Stimulated activated naive CD8-positive, alpha-beta T cell treated with anti-CD3 and anti-CD28 coated beads, Interleukin-15, Interleukin-2, amounts not matched to agents 100 ng/mL and 50 ng/mL, for 24 hours (primary cell): ENCODE measurements at regions not wholly inside any gene's neighbourhood (a gene's known extent, or its start where the extent isn't known, plus 50 kb on each side); places are given as distances from the start of the nearest gene placed in this dataset.
"Not testable (repeated sequence)": the region's sequence is repeated elsewhere in the genome, so short reads cannot be mapped to it uniquely, and the experiment has no call there.

Experiments
- H3K27ac Mint-ChIP-seq: one replicate; pipeline ENCODE4 v1.8.0; 2021; ENCODE audit warnings: mild to moderate bottlenecking, mixed read lengths
- H3K27me3 Mint-ChIP-seq: one replicate; pipeline ENCODE4 v1.8.0; 2021; ENCODE audit warnings: mixed read lengths
- H3K36me3 Mint-ChIP-seq: one replicate; pipeline ENCODE4 v1.8.0; 2021; ENCODE audit warnings: low read depth, mixed read lengths
- H3K4me1 Mint-ChIP-seq: one replicate; pipeline ENCODE4 v1.8.0; 2021; ENCODE audit warnings: low read depth, mixed read lengths
- H3K4me3 Mint-ChIP-seq: one replicate; pipeline ENCODE4 v1.8.0; 2021; ENCODE audit warnings: mild to moderate bottlenecking, mixed read lengths
- H3K9me3 Mint-ChIP-seq: one replicate; pipeline ENCODE4 v1.8.0; 2021; ENCODE audit warnings: mixed read lengths

GRCh38 chr3:153221748-153222162 lies 59.7 kb downstream of the RAP2B start:
- H3K4me1 Mint-ChIP-seq, result peaks cover 55% of the 10 kb centered on the region
- H3K27ac Mint-ChIP-seq, result peak overlapping the region; percentile 85
- H3K4me3 Mint-ChIP-seq, result peak overlapping the region; percentile 78
- no peaks in the 10 kb centered on the region for H3K36me3 Mint-ChIP-seq
- H3K27me3 Mint-ChIP-seq, result no peaks in the 10 kb centered on the region
- peaks cover 7% of the 10 kb centered on the region for H3K9me3 Mint-ChIP-seq

GRCh38 chr3:153226877-153227276 lies 64.9 kb downstream of the RAP2B start:
- H3K9me3 Mint-ChIP-seq, H3K36me3 Mint-ChIP-seq: not testable (repeated sequence)

GRCh38 chr3:153230427-153230826 lies 68.4 kb downstream of the RAP2B start:
- not testable (repeated sequence) for H3K27me3 Mint-ChIP-seq, H3K9me3 Mint-ChIP-seq, H3K4me1 Mint-ChIP-seq, H3K36me3 Mint-ChIP-seq, H3K27ac Mint-ChIP-seq, H3K4me3 Mint-ChIP-seq

More at GRCh38 chr3:153226877-153227276, 64.9 kb downstream of the RAP2B start:
- not testable (repeated sequence) for H3K27me3 Mint-ChIP-seq, H3K4me3 Mint-ChIP-seq, H3K27ac Mint-ChIP-seq
- H3K4me1 Mint-ChIP-seq, result peaks cover 20% of the 10 kb centered on the region

DNA sequence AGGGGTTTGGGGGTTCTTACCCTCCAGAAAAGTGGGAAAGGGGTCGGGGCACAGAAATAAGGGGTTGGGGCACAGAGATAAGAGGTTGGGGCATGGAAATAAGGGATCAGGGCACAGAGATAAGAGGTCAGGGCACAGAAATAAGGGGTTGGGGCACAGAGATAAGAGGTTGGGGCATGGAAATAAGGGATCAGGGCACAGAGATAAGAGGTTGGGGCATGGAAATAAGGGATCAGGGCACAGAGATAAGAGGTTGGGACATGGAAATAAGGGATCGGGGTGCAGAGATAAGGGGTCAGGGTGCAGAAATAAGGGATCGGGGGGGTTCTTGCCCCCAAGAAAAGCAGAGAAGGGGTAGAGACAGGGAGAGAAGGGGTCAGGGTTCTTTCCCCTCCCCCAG lies 69.2 kb downstream of the RAP2B start:
- H3K4me1 Mint-ChIP-seq, H3K9me3 Mint-ChIP-seq, H3K27me3 Mint-ChIP-seq, H3K36me3 Mint-ChIP-seq, H3K27ac Mint-ChIP-seq, H3K4me3 Mint-ChIP-seq: not testable (repeated sequence)

- H3K9me3 Mint-ChIP-seq, H3K4me1 Mint-ChIP-seq, H3K27me3 Mint-ChIP-seq, H3K27ac Mint-ChIP-seq, H3K4me3 Mint-ChIP-seq, H3K36me3 Mint-ChIP-seq: not testable (repeated sequence)
These were observed 70.2 kb downstream of the RAP2B start for GRCh38 chr3:153232050-153232752.

DNA sequence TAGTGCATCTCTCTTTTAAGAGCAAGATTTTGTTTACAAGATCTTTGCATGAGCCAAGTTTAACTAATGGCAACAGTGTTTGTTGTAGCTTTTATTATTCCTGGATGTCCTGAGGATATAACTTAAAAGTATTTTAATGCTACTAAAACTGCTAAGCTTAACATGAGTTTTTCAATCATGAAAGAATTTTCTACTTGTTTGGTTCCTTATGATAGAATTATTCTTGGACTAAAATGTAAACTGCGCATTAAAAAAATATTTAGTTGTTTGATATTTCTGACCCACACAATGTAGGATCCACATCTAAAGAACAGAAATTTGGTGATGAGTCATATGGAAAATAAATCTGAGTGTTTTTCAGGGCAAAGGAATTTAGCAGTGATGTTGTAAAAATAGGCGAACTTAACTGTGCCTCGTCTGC lies 70.8 kb downstream of the RAP2B start:
- Mint-ChIP-seq H3K9me3 (no peaks in the 10 kb centered on the region), H3K36me3 (no peaks in the 10 kb centered on the region), H3K27me3 (no peaks in the 10 kb centered on the region), H3K4me1 (no peaks in the 10 kb centered on the region), H3K4me3 (no peak overlapping the region), H3K27ac (no peak overlapping the region)

GRCh38 chr3:153233986-153234385 lies 72.0 kb downstream of the RAP2B start:
- no peaks in the 10 kb centered on the region for H3K27me3 Mint-ChIP-seq
- no peaks in the 10 kb centered on the region for H3K36me3 Mint-ChIP-seq
- H3K4me3 Mint-ChIP-seq, result no peak overlapping the region
- H3K4me1 Mint-ChIP-seq, result no peaks in the 10 kb centered on the region
- H3K27ac Mint-ChIP-seq, result no peak overlapping the region
- H3K9me3 Mint-ChIP-seq, result no peaks in the 10 kb centered on the region

- Mint-ChIP-seq H3K4me1 (peaks cover 9% of the 10 kb centered on the region), H3K9me3 (no peaks in the 10 kb centered on the region), H3K27me3 (no peaks in the 10 kb centered on the region), H3K4me3 (no peak overlapping the region), H3K36me3 (peaks cover 8% of the 10 kb centered on the region), H3K27ac (no peak overlapping the region)
These were observed 80.9 kb downstream of the RAP2B start for GRCh38 chr3:153242896-153243295.

- Mint-ChIP-seq H3K4me1 (peaks cover 19% of the 10 kb centered on the region), H3K36me3 (peaks cover 8% of the 10 kb centered on the region), H3K27ac (no peak overlapping the region), H3K9me3 (no peaks in the 10 kb centered on the region), H3K4me3 (no peak overlapping the region), H3K27me3 (no peaks in the 10 kb centered on the region)
These were observed 82.9 kb downstream of the RAP2B start for GRCh38 chr3:153244961-153245360.

GRCh38 chr3:153245661-153246060 lies 83.6 kb downstream of the RAP2B start:
- Mint-ChIP-seq H3K27me3 (no peaks in the 10 kb centered on the region), H3K36me3 (peaks cover 8% of the 10 kb centered on the region), H3K4me3 (no peak overlapping the region), H3K4me1 (peaks cover 26% of the 10 kb centered on the region), H3K27ac (no peak overlapping the region), H3K9me3 (no peaks in the 10 kb centered on the region)

- peaks cover under 1% of the 10 kb centered on the region for H3K9me3 Mint-ChIP-seq
- H3K27me3 Mint-ChIP-seq, result no peaks in the 10 kb centered on the region
- H3K4me3 Mint-ChIP-seq, result no peak overlapping the region
- H3K36me3 Mint-ChIP-seq, result peaks cover 8% of the 10 kb centered on the region
- no peak overlapping the region for H3K27ac Mint-ChIP-seq
- peaks cover 28% of the 10 kb centered on the region for H3K4me1 Mint-ChIP-seq
These were observed 84.3 kb downstream of the RAP2B start for GRCh38 chr3:153246331-153246730.

DNA sequence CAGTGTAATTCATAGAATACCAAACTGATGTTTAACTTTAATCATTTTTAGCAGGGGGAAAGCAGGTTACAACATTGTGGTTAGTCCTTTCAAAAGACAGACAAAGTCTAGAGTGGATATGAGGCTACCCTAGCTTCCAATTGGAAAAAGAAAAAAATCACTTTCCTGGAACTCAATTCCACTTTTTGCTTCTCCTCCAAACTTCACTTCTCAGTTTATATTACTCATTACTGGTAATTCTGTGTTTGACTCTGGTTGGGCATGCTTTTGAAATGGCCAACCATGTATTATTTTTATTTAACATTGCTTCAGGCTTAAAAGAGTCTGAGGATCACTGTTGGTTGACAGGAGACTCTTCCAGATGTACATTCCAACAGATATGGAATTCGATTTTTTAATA lies 84.8 kb downstream of the RAP2B start:
- no peak overlapping the region for H3K27ac Mint-ChIP-seq
- H3K9me3 Mint-ChIP-seq, result peaks cover 6% of the 10 kb centered on the region
- H3K4me3 Mint-ChIP-seq, result no peak overlapping the region
- no peaks in the 10 kb centered on the region for H3K27me3 Mint-ChIP-seq
- peaks cover 8% of the 10 kb centered on the region for H3K36me3 Mint-ChIP-seq
- peaks cover 28% of the 10 kb centered on the region for H3K4me1 Mint-ChIP-seq

GRCh38 chr3:153247331-153248330 lies 85.6 kb downstream of the RAP2B start:
- Mint-ChIP-seq H3K4me1 (peaks cover 23% of the 10 kb centered on the region), H3K9me3 (peaks cover 7% of the 10 kb centered on the region), H3K4me3 (no peak overlapping the region), H3K36me3 (peaks cover 1% of the 10 kb centered on the region), H3K27me3 (no peaks in the 10 kb centered on the region), H3K27ac (no peak overlapping the region)

- not testable (repeated sequence) for H3K4me3 Mint-ChIP-seq, H3K9me3 Mint-ChIP-seq, H3K27me3 Mint-ChIP-seq, H3K36me3 Mint-ChIP-seq, H3K27ac Mint-ChIP-seq
- peaks cover 21% of the 10 kb centered on the region for H3K4me1 Mint-ChIP-seq
These were observed 86.8 kb downstream of the RAP2B start for GRCh38 chr3:153248835-153249234.

DNA sequence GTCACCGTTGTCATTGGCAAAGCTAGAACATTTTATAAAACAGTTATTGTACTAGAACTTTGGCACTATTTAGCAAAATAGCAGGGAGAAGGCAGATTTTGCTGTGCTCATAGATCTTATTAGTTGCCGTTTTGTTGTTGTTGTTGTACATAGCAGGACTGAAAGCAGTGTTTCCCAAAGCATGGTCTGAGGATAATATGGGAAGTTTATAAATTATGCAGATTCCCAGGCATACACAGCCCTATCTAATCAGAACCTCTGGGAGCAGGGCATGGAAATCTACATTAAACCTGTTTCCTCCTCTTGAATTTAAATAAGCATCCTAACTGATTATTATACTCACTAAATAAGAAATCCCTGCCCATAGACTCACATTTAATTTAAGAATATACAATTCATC lies 87.9 kb downstream of the RAP2B start:
- Mint-ChIP-seq H3K4me3 (no peak overlapping the region), H3K36me3 (no peaks in the 10 kb centered on the region), H3K27me3 (no peaks in the 10 kb centered on the region), H3K27ac (no peak overlapping the region), H3K9me3 (peaks cover 7% of the 10 kb centered on the region), H3K4me1 (peaks cover 21% of the 10 kb centered on the region)
